GM19463 (cell line): ENCODE measurements at regions not wholly inside any gene's neighbourhood (a gene's known extent, or its start where the extent isn't known, plus 50 kb on each side); places are given as distances from the start of the nearest gene placed in this dataset.
"Not testable (repeated sequence)": the region's sequence is repeated elsewhere in the genome, so short reads cannot be mapped to it uniquely, and the experiment has no call there.

Source experiments
- ATAC-seq: cut with Tn5 transposase; IDR thresholded peaks from one replicate; pipeline ENCODE4 v1.9.1; 2021; ENCODE audit warnings: mild to moderate bottlenecking, moderate library complexity; ENCODE audit not compliant: unreplicated experiment

DNA sequence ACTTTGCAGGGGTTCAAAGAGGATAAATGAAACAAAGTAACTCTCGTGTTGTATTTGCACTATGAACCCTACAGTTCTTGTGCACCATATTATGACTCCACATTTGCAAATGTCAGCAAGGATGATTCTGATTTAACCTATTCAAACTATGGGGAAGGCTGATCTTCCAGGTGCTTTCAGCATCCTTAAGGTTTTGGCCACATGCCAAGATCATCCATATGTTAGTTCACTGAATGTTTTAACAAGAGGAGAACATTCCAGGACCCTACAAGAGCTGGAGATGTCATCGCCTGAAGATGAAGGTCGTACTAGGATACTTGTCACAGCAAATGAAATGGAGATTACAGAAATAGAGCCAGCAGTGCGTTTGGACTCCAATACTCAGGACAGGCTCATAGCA lies 114.2 kb downstream of the DHRS2 start:
- ATAC-seq = no peak

DNA sequence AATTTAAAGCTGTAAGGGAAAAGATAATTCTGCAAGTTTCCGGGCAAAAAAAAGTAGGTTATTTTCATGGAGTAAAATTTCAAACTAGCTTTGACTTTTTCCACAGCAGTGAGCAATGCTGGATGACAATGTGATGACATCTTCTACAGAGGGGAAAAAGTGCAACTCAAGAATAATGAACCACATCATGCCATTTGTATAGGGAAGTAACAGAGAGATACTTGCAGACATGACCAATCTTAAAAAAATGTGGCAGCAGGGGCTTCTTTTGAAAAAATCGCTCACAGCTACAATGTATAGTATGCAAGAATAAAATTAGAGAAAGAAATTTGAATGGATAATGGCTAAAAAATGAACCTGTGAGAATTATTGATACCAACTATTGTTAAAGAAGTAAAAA lies 115.5 kb downstream of the DHRS2 start:
- no peak for ATAC-seq

DNA sequence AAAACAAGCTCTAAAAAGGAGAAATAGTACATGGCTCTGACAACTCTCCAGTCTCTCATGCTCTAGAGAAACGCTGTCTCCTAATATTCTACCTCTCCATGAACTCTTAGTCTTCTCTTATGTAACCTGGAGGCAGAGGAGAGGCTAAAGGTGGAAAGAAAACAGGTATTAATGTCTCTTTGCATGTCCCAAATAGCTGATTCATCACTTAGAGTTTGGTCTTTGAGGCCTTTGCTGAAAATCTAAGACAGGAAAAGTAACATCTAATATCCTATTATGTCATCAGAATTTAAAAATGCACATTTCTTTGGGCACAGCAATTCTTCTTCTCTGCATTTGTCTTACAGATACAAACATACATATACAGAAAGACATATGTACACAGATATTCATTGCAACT lies 127.2 kb downstream of the DHRS2 start:
- ATAC-seq = no peak

DNA sequence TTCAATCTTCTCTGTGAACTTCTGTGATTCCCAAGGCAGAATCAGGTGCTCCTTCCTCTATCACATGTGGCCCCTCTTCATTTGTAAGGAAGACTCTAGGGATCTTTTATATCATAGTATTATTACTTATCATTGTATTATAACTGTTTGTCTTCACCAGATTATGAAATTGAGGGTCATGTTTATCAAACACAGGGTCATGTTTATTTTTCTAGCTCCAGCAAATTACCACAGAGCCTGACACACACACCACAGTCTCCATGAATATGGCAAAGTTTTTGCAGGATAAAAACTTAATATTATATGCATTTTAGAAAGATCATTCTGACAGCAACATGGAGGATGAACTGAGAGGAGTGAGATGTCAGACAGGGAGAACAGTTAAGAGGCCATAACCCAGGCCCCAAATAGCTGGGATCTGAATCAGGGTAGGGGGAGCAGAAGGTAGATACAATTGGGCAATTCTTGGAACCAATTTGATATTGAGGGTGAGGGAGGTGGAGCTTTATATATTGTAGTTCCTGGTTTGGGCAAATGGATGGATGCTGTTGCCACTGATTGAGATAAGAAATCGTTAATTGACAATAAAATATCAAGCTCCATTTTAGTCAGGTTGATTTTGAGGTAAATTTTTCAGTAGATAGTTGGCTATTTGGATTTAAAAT lies 130.7 kb downstream of the DHRS2 start:
- ATAC-seq = no peak

DNA sequence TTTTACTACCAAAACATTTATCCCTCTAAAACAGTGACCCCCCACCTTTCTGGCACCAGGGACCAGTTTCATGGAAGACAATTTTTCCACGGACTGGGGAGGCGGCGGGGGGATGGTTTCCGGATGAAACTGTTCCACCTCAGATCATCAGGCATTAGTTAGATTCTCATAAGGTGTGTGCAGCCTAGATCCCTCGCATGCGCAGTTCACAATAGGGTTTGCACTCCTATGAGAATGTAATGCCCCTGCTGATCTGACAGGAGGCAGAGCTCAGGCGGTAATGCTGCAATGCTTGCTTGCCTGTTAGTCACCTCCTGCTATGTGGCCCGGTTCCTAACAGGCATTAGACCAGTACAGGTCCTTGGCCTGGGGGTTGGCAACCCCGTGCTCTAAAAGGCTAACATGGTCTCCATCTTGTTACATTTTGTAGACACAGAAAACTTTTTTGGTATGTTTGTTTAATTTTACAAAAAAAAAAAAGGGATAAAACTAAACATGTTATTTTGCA lies 133.1 kb downstream of the DHRS2 start:
- not testable (repeated sequence) for ATAC-seq

DNA sequence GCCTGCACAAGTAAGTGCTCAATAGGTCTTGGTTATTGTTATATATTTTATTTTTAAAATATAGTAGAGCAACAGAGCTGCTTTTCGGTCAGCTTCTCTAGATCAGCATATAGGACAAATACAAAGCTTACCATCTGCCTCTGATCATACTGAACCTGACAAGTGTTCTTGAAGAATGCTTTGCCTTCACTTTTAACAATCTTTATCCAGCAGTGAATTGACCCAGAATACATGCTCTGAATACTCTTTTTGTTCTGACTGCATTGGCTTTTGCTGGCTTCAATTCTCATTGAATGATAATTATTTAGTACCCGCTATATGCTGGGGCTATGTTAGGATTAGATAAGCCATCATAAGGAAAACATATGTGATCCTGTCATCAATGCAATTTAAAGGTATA lies 137.8 kb downstream of the DHRS2 start:
- ATAC-seq = no peak

DNA sequence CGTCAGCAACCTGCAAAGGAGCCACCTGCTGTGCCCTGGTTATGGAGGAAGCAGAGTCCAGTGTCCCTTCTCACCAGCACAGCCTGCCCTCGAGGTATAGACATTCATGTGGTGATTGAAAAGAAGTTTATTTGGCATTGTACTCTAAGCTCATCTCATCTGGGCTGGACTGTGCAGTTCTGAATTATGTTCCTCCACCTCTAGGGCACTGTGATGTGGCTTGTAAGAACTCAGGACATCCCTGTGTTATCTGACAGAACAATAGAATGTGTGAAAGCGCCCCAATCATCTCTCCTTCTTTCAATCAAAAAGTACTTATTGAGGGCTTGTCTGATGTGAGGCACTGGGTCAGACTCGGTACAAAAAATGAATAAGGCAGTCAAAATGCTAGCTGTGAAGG lies 140.1 kb downstream of the DHRS2 start:
- no peak for ATAC-seq

DNA sequence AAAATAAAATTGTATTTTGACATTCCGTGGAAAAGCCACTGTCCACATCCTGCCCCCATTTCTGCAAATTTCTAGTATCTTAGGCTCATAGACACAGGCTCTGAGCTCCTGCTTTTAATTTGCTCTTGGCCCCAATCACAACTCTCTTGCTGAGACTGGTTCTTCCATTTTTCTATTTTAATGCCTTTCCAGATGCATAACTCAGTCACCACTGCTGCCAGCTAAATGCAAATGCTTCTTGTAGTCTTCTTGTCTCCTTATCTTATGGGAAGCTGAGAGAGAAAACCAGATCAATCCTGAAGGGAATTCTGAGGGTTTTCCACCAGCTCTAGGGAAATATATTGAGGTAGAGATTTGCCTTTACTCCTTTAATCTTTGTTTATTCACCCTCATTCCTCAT lies 149.0 kb downstream of the DHRS2 start:
- no peak for ATAC-seq

DNA sequence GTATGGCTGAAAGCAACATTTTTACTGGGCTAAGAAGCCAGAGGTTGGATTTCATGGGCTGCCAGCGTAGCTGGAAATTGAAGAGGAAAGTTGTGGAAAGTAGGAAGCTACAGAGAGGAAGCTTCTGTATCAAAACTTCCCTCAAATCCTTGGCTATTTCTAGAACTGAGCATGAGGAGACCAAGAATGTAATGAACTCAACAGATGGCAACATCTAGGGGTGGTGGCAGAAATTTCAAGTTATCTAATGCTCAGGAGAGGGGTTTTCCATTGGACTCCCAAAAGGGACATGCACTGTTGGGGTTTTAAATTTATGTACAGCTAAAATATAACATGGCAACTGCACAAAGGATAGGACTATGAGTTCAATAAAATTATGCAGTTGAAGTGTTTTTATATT lies 151.3 kb downstream of the DHRS2 start:
- no peak for ATAC-seq

DNA sequence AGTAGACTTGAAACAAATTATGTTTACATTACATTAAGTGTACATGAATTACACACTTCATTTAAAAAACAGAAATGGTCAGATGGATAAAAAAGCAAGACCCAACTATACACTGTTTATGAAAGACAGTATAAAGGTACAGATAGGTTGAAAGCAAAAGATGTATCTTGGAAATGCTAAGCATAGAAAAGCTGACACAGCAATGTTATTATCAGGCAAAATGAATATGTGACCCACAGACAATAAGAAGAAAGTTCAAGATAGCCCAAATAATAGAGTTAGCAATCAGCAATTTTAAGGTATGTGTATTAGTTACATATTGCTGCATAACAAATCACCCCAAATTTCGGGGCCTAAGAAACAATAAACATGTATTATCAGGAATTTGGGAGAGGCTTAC lies 153.5 kb downstream of the DHRS2 start:
- no peak for ATAC-seq

DNA sequence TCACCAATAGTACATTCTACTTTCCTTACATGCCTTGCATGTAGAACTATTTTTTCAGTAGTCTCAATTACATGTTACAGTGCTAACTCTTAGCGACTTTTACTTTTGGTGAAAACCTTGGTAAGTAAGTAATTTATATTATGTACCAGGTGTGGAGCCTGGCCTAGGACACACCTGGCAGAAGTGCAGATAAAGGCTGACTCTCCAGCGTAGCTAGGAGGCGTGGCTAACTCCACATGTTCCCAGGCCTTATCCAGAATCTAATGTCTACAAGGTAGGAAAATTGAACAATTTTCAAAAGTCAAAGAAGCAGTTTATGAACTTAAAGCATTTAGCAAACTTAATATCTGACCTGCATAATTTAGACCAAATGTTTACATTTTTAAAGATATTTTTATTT lies 157.4 kb downstream of the DHRS2 start:
- no peak for ATAC-seq

DNA sequence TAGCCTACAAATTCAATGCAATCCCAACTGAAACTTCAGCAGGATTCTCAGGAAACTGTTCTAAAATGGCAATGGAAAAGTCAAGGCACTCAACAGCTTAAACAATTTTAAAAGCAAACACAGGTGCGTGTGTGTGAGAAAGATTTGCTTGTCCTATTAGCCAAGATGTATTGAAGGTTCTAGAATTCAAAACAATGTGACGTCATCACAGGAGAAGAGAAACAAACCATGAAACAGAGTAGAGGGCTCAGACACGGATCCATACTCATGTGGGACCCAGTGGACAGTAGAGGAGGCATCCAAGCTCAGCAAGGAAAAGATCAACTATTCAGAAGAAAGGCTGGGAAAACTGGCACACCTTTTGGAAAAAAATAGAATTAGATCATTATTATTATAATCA lies 152.8 kb upstream of the DHRS4 start:
- ATAC-seq = no peak

DNA sequence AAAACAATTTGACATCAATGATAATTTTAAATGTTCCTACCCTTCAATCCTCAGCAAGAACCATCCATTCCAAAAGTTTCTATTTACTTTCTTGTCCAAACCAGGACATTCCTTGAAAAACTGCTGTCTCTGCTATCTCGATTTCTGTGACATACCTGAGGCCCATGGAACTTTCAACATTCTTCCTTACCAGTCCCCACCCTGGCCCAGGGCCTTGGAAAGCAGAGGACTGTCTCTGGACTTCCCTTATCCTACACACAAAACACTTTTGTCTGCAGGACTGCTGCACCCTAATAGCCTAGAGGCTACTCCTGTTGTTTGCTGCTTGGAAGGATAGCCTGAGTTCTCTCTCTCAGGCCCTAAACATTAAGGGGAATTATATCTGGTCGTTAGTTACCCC lies 151.8 kb upstream of the DHRS4 start:
- ATAC-seq = no peak

DNA sequence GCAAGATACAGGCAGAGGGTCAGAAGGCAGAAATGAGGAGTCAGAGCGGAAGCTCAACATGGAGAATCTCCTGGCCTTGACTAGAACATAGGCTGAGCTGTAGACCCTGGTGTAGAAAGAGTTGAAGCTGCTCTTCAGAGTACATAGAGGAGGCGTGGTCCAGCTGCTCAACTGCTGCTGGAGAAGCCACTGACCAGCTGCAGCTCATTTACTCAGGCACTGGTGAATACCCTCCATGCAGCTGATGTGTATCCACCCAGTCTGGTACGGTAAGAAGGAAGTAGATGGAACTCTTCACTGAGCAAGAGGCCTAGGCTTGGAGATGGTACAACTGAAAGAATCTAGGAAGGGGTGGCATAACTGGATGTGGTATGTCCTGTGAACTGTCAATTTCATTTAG lies 148.8 kb upstream of the DHRS4 start:
- ATAC-seq = no peak

DNA sequence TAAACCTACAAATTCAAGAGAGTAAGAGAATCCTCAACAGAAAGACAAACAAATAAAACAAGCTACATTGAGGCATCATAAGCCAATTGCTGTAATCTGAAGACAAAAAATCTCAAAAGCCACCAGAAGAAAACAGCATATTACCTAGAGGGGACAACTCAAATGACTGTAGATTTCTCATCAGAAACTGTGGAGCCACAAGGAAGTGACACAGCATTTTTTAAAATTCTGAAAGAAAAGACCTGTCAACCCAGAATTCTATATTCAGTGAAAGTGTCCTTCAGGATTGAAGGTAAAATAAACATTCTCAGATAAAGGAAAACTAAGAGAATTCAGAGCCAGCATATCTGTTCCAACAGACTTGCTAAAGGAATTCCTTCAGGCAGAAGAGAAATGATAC lies 147.8 kb upstream of the DHRS4 start:
- ATAC-seq = no peak

DNA sequence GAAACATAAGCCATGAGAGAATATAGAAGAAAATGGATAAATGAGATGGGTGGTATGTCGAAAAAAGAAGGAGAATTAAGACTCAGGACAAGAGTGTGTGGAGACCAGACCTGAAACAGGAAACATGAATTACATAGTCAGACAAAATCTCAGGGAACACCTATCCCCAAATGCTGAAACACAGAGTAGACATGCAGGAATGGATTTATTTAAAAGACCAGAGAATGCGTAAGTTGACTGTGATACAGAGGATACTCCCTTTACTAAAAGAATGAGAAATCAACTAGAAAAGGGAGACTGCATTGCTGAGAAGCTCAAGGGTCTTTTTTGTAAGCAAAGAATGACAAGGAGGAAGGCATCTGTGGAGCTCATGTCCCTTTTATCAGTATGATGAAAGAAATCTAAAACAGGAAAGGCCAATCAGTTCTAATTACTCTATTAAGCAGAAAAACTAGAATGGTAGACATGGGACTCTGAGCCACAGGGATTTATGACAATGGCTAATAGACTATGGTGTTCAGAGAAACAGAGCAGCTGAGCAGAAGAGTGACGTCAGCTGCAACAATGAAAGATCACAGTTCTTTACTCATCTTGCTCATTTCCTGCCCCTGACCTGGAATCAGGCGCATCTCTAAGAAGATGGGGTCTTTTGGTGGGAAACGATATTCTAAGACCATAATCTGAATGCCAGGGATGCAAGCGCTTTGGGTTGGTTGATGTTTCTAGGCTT lies 138.9 kb upstream of the DHRS4 start:
- no peak for ATAC-seq

DNA sequence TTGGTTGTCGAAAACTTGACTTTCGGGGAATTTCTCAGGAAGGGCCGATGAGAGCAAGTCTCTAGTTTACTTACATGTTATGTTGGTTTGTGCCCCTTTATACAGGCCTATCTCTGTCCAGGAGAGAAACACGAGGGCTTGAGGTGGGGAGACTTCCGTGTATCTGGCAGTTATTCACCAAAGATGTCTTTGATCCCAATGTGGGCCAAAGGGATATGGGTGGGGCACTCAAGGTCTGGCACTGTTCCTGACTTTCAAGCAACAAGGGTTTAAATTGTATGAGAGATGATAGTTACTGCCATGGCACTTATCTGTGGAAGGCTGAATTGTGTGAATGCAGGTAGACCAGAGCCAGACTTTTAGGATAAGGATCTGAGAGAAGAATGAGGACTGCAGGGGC lies 137.2 kb upstream of the DHRS4 start:
- ATAC-seq = no peak

DNA sequence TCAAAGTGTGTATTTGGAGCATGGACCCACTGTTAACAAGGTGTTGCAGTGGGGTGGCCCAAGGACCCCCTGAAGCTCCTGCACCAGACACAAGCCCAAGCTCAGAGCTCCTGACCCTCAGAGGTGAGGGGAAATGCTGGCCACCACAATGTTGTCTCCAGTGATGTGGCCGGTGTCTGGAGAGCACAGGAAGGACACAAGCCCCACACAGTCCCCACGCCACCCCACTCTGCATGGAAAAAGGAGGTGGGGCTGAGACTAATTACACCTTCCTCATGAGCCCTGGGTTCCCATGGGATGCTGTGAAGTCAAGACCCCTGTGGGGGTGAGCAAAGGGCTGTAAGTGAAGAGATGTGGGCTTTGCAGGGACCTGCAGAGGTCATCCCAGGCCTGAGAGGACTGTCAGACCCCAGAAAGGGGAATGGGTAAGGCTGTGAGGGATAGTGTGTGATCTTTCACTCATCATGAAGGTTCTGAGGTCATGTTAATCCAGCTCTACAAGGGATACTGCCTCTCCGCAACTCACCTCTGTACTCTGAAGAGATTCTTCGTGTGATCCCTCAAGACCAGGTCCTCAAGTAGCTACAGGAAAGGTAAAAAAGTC lies 136.3 kb upstream of the DHRS4 start:
- ATAC-seq = no peak

DNA sequence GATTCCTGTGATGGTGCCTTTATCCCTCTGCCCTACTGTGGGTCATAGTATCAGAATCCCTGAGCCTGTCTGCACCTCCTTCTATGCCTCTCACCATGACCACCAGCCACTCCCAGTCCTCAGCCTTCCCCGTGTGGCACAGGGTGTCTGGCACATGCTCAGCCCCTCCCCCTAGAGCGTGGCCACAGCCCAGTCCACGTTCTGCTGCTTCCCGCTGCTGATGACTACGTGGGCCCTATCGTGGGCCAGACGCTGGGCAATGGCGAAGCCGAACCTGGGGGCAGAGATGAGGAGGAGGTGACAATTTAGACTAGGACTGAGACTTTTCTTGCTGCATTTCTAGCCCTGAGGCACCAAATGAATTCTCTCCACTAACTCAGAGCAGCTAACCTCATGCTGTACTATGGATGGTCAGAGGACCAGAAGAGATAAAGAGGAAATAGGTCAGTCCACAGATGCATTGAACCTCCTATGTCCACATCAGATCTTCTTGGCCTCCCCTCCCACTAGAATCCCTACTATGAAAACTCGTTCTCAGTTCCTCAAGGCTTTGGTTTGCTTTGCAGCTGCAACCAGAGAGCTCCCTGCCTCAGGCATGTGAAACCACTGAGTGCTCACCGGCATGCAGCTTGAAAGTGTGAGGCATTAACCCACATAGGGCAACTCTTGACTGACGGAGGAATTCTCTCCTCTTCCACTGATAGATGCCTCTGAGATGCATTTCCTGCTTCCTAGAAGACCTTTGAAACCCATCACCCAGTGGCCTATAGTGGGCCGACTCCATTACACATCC lies 126.3 kb upstream of the DHRS4 start:
- ATAC-seq = no peak

DNA sequence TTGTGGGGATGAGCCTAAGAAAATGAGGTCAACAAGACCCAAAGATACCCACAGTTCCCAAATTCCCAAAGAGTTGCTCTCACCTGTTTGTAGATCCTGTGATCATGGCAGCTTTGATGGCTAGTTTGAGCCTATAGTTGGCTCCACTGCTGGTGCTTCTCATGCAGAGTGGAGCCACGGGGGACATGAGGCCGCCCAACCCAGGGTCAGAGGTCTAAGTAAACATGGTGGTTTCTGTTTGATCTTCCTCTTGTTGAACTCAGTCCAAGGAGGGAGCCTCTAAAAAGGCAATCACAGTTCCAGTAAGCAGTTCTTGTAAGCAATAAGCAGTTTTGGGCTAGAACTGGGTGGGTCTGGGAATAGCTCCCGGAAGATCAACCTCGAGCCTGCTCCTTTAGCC lies 125.6 kb upstream of the DHRS4 start:
- no peak for ATAC-seq

DNA sequence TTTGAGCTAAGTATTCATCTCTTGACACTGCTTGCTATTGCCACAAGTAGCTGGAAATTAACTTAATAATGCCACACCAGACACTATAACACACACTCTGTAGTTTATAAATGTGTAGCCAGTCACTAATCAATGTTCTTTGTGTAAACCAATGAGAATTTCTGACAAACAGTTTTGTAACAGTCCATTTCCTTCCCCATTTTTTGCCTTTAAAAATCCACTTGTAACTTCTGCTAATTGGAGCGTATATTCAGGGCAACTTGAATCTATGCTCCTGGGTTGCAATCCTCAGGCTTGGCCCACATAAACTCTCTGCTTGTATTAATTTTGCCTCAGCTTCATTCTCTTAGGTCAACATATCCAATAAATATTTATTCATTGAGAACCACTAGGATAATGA lies 125.0 kb upstream of the DHRS4 start:
- ATAC-seq = no peak
